Upper lobe of left lung (tissue), 4 donors: ENCODE measurements at regions not wholly inside any gene's neighbourhood (a gene's known extent, or its start where the extent isn't known, plus 50 kb on each side); places are given as distances from the start of the nearest gene placed in this dataset.

Source experiments
- EP300 ChIP-seq, 4 donors: sonication (generic); formaldehyde crosslinking; IDR thresholded peaks; one replicate each; pipeline ENCODE4 v1.5.1; 2017; ENCODE audit warnings: antibody characterized with exemption in 4 of 4, control low read depth in 2 of 4
- POLR2A ChIP-seq, 4 donors: fragments of 450-650 bp; IDR thresholded peaks; one replicate each; pipeline ENCODE4 v1.5.1; 2016 to 2017; ENCODE audit warnings: antibody characterized with exemption in 4 of 4, mild to moderate bottlenecking in 2 of 4
- TF ChIP-seq, protein P1 (sequence below), 6 experiments: fragments of 450-650 bp in 4 of 6; fragments of 200-600 bp in 2 of 6; sonication (generic) in 2 of 6; IDR thresholded peaks; one replicate each; pipeline ENCODE4 v1.5.1; 2016 to 2019; ENCODE audit warnings: antibody characterized with exemption in 6 of 6

DNA sequence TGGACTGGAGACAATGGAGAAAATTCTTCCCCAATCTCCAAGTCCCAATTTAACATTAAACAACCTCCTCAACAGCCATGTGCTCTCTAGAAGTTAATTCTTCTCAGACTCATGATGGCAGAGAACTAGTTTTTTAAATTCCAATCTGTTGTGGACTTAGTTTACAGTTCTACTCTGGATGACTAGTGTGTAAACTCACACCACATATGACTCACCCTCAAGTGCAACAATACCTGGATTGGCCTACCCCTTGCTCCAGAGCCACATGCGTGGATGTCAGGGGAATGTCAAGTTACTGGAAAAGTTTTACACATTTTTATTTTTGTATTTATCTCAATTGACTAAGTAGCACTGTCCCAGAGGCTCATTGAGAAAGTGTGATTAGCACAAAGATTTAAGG lies 136.0 kb upstream of the EFNA5 start:
- TF ChIP-seq, protein P1, sequence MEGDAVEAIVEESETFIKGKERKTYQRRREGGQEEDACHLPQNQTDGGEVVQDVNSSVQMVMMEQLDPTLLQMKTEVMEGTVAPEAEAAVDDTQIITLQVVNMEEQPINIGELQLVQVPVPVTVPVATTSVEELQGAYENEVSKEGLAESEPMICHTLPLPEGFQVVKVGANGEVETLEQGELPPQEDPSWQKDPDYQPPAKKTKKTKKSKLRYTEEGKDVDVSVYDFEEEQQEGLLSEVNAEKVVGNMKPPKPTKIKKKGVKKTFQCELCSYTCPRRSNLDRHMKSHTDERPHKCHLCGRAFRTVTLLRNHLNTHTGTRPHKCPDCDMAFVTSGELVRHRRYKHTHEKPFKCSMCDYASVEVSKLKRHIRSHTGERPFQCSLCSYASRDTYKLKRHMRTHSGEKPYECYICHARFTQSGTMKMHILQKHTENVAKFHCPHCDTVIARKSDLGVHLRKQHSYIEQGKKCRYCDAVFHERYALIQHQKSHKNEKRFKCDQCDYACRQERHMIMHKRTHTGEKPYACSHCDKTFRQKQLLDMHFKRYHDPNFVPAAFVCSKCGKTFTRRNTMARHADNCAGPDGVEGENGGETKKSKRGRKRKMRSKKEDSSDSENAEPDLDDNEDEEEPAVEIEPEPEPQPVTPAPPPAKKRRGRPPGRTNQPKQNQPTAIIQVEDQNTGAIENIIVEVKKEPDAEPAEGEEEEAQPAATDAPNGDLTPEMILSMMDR (IDR thresholded peaks at IDR 0.05), result no peak
- TF ChIP-seq POLR2A (IDR thresholded peaks at IDR 0.05), result no peak
- no peak for TF ChIP-seq EP300 (IDR thresholded peaks at IDR 0.05)
